ENCODE measurements at regions not wholly inside any gene's neighbourhood (a gene's known extent, or its start where the extent isn't known, plus 50 kb on each side); places are given as distances from the start of the nearest gene placed in this dataset.
A peak's percentile ranks its signal among the peaks of the same experiment; 100 is the strongest.

- Histone ChIP-seq H3K27ac (no peak overlapping the region), H3K9me3 (ENCODE audit: low read depth) (no peaks in the 10 kb centered on the region), H3K36me3 (no peaks in the 10 kb centered on the region), H3K27me3 (no peaks in the 10 kb centered on the region), H3K4me1 (ENCODE audit: low read depth) (no peaks in the 10 kb centered on the region), H3K4me3 (no peak overlapping the region)
- no peak for DNase-seq (ENCODE audit: low read depth in 1 of 2, low spot score in 1 of 2)
- TF ChIP-seq CTCF (IDR thresholded peaks at IDR 0.05; ENCODE audit: low read depth, low read length) = no peak
These were observed 1468.1 kb downstream of the PCDH9 start for GRCh38 chr13:65762012-65762411.

- no peaks in the 10 kb centered on the region for H3K36me3 ChIP-seq
- no peaks in the 10 kb centered on the region for H3K9me3 ChIP-seq (ENCODE audit: low read depth)
- H3K27me3 ChIP-seq = no peaks in the 10 kb centered on the region
- H3K4me1 ChIP-seq (ENCODE audit: low read depth) = no peaks in the 10 kb centered on the region
- DNase-seq (ENCODE audit: low read depth in 1 of 2, low spot score in 1 of 2) = no peak
- TF ChIP-seq CTCF (IDR thresholded peaks at IDR 0.05; ENCODE audit: low read depth, low read length) = no peak
- H3K27ac ChIP-seq = no peak overlapping the region
- H3K4me3 ChIP-seq = no peak overlapping the region
These were observed 1474.0 kb downstream of the PCDH9 start for GRCh38 chr13:65756071-65756671.

- Histone ChIP-seq H3K27me3 (no peaks in the 10 kb centered on the region), H3K27ac (no peak overlapping the region)
- no peak for TF ChIP-seq CTCF (IDR thresholded peaks at IDR 0.05; ENCODE audit: low read depth, low read length)
These were observed 1481.9 kb downstream of the PCDH9 start for GRCh38 chr13:65748227-65748626.

GRCh38 chr13:65746406-65746921 is 1483.7 kb downstream of the PCDH9 start:
- Histone ChIP-seq H3K27me3 (no peaks in the 10 kb centered on the region), H3K36me3 (no peaks in the 10 kb centered on the region), H3K9me3 (ENCODE audit: low read depth) (no peaks in the 10 kb centered on the region), H3K27ac (no peak overlapping the region), H3K4me1 (ENCODE audit: low read depth) (no peaks in the 10 kb centered on the region), H3K4me3 (no peak overlapping the region)
- TF ChIP-seq CTCF (IDR thresholded peaks at IDR 0.05; ENCODE audit: low read depth, low read length) = no peak
- DNase-seq (ENCODE audit: low read depth in 1 of 2, low spot score in 1 of 2) = no peak

More at GRCh38 chr13:65748227-65748626, 1481.9 kb downstream of the PCDH9 start:
- H3K4me3 ChIP-seq = no peak overlapping the region
- no peak for DNase-seq (ENCODE audit: low read depth in 1 of 2, low spot score in 1 of 2)
- no peaks in the 10 kb centered on the region for H3K4me1 ChIP-seq (ENCODE audit: low read depth)
- no peaks in the 10 kb centered on the region for H3K36me3 ChIP-seq
- H3K9me3 ChIP-seq (ENCODE audit: low read depth) = no peaks in the 10 kb centered on the region

GRCh38 chr13:65744836-65745235 is 1485.3 kb downstream of the PCDH9 start:
- TF ChIP-seq CTCF (IDR thresholded peaks at IDR 0.05; ENCODE audit: low read depth, low read length) = no peak
- DNase-seq (ENCODE audit: low read depth in 1 of 2, low spot score in 1 of 2) = peak in 1 of 2 donors; percentile 71
- Histone ChIP-seq H3K27ac (no peak overlapping the region), H3K36me3 (no peaks in the 10 kb centered on the region), H3K9me3 (ENCODE audit: low read depth) (no peaks in the 10 kb centered on the region), H3K4me1 (ENCODE audit: low read depth) (no peaks in the 10 kb centered on the region), H3K27me3 (no peaks in the 10 kb centered on the region), H3K4me3 (no peak overlapping the region)
